Ectodermal cell (in vitro differentiated cells): ENCODE measurements at regions not wholly inside any gene's neighbourhood (a gene's known extent, or its start where the extent isn't known, plus 50 kb on each side); places are given as distances from the start of the nearest gene placed in this dataset.

ENCODE experiments used
- H3K27ac ChIP-seq: 2 replicates; pipeline ENCODE4 v1.7.0; 2013; ENCODE audit warnings: mild to moderate bottlenecking, low read depth, low read length; ENCODE audit not compliant: insufficient read depth, poor library complexity, severe bottlenecking
- H3K27me3 ChIP-seq: 2 replicates; pipeline ENCODE4 v1.7.0; 2013; ENCODE audit warnings: mild to moderate bottlenecking, low read length; ENCODE audit not compliant: insufficient read depth, control insufficient read depth, poor library complexity, severe bottlenecking
- H3K36me3 ChIP-seq: one replicate; pipeline ENCODE4 v1.7.0; 2013; ENCODE audit warnings: low read length; ENCODE audit not compliant: control insufficient read depth, insufficient read depth
- H3K4me1 ChIP-seq: one replicate; pipeline ENCODE4 v1.7.0; 2013; ENCODE audit warnings: low read length; ENCODE audit not compliant: control insufficient read depth, insufficient read depth
- H3K4me3 ChIP-seq: 2 replicates; pipeline ENCODE4 v1.7.0; 2013; ENCODE audit warnings: low read depth, low read length, control low read depth; ENCODE audit not compliant: insufficient read depth
- H3K9me3 ChIP-seq: 2 replicates; pipeline ENCODE4 v1.7.0; 2013; ENCODE audit warnings: mild to moderate bottlenecking, low read length, moderate library complexity; ENCODE audit not compliant: control insufficient read depth
- WGBS, 2 experiments: methylation state at CpG; one replicate each; pipeline ENCODE4 v1.1.7; 2013; ENCODE audit warnings: missing lambda C conversion rate in 2 of 2; 5-methylcytosine and 5-hydroxymethylcytosine counted together

DNA sequence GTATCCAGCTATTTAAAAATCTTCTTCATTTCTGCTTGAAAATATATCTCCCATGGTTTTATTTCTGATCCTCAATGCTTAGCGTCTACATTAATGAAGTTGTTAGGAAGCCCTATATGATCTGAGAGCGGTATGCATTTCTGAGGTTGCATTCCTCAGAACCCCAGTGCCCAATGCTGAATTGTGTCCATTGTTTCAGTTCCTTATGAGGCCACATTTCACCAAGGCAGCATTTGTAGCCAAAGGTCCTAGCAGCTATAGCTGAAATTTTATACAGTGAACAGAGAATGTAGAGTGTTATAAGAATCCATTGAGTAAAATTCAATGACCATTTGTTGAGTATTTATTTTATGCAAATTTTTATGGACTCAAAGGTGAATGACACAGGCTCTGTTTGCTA is 209.5 kb downstream of the PCDH7 start:
- no peak overlapping the region for H3K4me3 ChIP-seq
- no peak overlapping the region for H3K27ac ChIP-seq
- no peaks in the 10 kb centered on the region for H3K4me1 ChIP-seq
- no peaks in the 10 kb centered on the region for H3K36me3 ChIP-seq
- no peaks in the 10 kb centered on the region for H3K27me3 ChIP-seq
- no peaks in the 10 kb centered on the region for H3K9me3 ChIP-seq
- 84 to 96% methylated on average over 2 of the region's 2 CpGs for WGBS, 2 experiments

DNA sequence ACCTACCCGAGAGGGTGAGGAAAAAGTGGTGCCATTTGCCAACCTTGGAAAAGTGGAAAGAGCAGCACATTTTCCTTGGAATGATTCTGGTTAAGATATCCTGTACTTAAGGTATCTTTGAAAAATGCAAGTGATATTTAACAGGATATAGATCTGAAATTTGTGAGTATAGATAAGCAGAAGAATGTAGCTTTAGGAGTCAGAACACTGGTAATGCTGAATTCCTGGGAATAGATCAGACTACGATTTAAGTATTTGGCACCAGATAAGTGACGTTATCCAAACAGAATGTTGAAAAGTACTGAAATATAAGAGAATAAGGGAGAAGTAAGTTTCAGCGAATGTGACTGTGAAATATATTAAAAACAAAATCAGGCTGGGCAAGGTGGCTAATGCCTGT is 210.1 kb downstream of the PCDH7 start:
- Histone ChIP-seq H3K27me3 (no peaks in the 10 kb centered on the region), H3K4me1 (no peaks in the 10 kb centered on the region), H3K4me3 (no peak overlapping the region), H3K27ac (no peak overlapping the region), H3K36me3 (no peaks in the 10 kb centered on the region), H3K9me3 (no peaks in the 10 kb centered on the region)
- WGBS, 2 experiments, result 94 to 95% methylated on average over 4 of the region's 4 CpGs

DNA sequence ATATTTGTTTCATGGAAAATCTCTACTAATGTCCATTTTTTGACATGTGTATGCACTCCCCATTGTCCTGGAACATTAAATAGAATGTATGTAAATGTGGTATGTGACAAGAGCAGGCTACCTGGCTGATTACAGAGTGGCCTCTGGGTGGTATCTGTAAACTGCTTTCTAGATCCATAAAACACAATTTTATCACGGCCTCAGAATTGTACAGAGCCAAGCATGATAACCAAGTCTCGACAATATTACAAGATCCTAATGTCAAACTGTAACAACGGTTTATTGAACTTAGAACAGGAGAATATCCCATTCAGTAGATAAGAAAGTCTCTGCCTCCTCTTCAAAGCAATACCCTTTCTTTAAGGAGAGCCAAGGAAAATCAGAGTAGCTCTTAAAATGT is 212.4 kb downstream of the PCDH7 start:
- no peak overlapping the region for H3K27ac ChIP-seq
- H3K4me1 ChIP-seq, result no peaks in the 10 kb centered on the region
- no peak overlapping the region for H3K4me3 ChIP-seq
- H3K9me3 ChIP-seq, result no peaks in the 10 kb centered on the region
- H3K27me3 ChIP-seq, result no peaks in the 10 kb centered on the region
- H3K36me3 ChIP-seq, result no peaks in the 10 kb centered on the region
- WGBS, 2 experiments, result 90 to 92% methylated on average over 3 of the region's 3 CpGs

DNA sequence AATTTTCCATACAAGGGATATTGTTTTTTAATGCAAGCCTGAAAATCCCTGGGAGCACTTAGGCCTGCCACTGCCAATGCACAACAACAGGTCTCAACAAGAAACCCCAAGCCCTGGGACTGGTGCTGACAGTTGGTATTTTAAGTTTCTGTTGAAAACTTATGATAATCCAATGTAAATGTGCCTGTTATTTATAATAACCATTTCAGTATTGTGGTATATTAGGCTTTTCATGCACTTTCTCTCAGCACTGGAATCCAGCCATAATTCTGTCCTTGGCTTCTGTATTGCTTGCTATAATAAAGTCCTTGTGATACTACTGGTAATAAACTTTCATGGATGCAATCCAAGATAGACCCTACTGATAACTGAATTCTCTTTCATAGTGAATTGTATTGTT is 218.9 kb downstream of the PCDH7 start:
- Histone ChIP-seq H3K27me3 (no peaks in the 10 kb centered on the region), H3K4me3 (no peak overlapping the region), H3K9me3 (no peaks in the 10 kb centered on the region), H3K4me1 (no peaks in the 10 kb centered on the region), H3K27ac (no peak overlapping the region), H3K36me3 (no peaks in the 10 kb centered on the region)

DNA sequence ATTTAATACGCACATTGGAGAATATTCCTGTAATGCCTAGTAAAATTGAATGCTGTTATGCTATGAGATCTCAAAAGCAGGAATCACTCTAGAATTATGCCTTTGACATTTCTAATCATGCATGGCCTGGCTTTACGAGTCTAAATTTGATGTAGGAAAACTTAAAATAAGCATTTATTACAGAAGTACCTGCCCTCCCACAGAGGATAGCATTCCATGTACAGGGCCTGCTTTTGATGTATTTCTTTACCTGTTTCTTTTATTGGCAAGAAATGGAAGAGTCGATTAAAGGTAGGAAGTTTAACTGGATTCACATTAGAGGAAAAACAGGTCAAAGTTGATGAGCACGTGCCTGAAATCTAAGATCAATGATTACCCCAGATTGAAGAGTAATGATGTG is 219.5 kb downstream of the PCDH7 start:
- Histone ChIP-seq H3K27me3 (no peaks in the 10 kb centered on the region), H3K9me3 (no peaks in the 10 kb centered on the region), H3K4me1 (no peaks in the 10 kb centered on the region), H3K4me3 (no peak overlapping the region), H3K36me3 (no peaks in the 10 kb centered on the region), H3K27ac (no peak overlapping the region)
- 83 to 91% methylated on average over 3 to 4 of the region's 4 CpGs for WGBS, 2 experiments

DNA sequence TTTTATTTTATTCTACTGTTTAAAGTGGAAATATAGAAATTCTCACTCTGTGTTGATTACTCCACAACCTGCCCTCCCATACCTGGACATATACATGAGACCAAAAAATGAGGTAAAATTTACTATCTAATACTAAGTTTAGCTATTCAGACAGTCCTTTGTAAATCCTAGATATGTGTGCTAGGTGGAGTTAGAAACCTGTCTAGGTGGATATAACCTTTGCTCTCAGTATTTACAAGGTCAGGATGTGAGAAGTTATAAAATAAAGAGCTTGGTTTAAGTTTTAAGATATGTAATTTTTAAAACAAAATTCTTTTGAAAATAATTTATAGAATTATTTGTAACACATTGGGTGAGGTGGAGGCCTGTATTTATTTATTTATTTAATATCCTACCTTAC is 221.5 kb downstream of the PCDH7 start:
- Histone ChIP-seq H3K4me3 (no peak overlapping the region), H3K9me3 (no peaks in the 10 kb centered on the region), H3K27me3 (no peaks in the 10 kb centered on the region), H3K27ac (no peak overlapping the region), H3K4me1 (no peaks in the 10 kb centered on the region), H3K36me3 (no peaks in the 10 kb centered on the region)

DNA sequence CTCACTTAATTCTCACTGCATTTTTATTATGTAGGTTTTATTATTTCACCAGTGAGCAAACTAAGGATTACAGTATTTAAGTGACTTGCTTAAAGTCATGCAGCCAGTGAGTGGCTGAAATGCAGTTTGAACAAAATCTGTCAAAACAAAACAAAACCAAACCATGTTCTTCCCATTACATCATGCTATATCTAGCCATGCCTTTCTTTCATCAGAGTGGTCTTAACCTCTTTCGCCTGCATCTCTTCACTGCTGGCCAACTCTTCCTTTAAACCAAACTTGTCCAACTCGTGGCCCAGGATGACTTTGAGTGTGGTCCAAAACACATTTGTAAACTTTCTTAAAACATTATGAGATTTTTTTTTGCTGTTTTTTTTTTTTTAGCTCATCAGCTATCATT is 223.2 kb downstream of the PCDH7 start:
- no peaks in the 10 kb centered on the region for H3K9me3 ChIP-seq
- 93 to 95% methylated on average over 1 to 2 of the region's 2 CpGs for WGBS, 2 experiments
- H3K4me1 ChIP-seq, result no peaks in the 10 kb centered on the region
- H3K27ac ChIP-seq, result no peak overlapping the region
- H3K27me3 ChIP-seq, result no peaks in the 10 kb centered on the region
- no peak overlapping the region for H3K4me3 ChIP-seq
- H3K36me3 ChIP-seq, result no peaks in the 10 kb centered on the region

DNA sequence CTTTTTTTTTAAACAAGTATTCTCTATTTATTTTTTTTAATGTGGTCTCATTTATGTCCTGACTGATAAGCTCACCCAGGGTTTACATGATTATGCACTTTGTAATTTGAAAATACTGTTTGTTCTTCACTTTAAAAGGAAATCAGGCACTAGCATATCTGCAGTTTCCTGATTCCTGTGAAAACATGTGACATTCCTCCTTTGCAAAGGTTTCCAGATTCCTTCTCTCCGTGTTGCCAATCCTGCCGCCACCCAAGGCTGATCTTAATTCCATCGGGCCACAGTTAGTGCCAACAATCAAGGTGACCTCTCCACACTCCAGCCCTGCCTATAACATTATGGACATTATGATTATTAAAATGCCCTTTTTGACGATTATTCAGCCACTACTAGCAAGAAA is 225.4 kb downstream of the PCDH7 start:
- 83 to 90% methylated on average over 4 of the region's 4 CpGs for WGBS, 2 experiments
- H3K9me3 ChIP-seq, result no peaks in the 10 kb centered on the region
- no peaks in the 10 kb centered on the region for H3K4me1 ChIP-seq
- no peak overlapping the region for H3K27ac ChIP-seq
- no peaks in the 10 kb centered on the region for H3K36me3 ChIP-seq
- no peak overlapping the region for H3K4me3 ChIP-seq
- H3K27me3 ChIP-seq, result no peaks in the 10 kb centered on the region

DNA sequence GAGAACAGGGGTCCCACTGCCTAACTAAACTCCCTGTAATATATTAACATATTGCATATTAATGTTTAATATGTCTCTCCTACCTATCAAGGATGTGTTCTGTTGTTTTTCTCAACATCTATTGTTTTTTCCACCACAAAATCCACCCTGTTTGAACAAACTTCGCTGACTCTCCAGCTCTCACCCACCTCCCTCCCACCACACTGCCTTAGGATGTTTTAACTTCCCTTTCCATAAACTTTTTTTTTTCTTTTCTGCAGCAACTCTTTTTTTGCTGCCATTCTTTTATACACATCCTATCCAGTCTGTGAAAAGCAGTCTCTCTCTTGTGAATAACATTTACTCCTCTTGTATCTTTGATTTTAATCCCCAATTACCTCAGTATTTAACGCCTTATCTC is 226.1 kb downstream of the PCDH7 start:
- no peak overlapping the region for H3K27ac ChIP-seq
- WGBS, 2 experiments, result 92 to 99% methylated on average over 1 to 2 of the region's 2 CpGs

DNA sequence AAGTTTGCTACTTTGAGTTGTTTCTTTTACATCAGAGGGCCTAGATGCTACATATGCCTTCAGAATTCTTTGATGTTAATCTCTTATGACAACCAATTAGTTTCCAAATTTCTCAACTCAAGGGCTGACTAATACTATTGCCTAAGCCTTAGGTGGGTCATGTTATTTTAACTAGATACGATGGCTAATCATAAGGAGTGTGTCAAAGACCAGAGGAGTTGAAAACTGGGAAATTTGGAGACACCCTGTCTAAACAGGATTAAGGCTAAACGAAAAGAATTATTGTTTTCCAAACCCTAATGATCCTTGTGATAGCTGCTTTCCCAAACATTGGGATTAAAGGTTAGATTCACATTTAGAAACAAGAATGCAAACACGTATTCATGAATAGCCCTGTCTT is 228.5 kb downstream of the PCDH7 start:
- H3K27ac ChIP-seq, result no peak overlapping the region
- no peaks in the 10 kb centered on the region for H3K9me3 ChIP-seq
- H3K4me3 ChIP-seq, result no peak overlapping the region
- no peaks in the 10 kb centered on the region for H3K36me3 ChIP-seq
- 91 to 96% methylated on average over 3 of the region's 3 CpGs for WGBS, 2 experiments
- H3K27me3 ChIP-seq, result no peaks in the 10 kb centered on the region
- no peaks in the 10 kb centered on the region for H3K4me1 ChIP-seq

More for the DNA sequence above, 226.1 kb downstream of the PCDH7 start:
- Histone ChIP-seq H3K4me1 (no peaks in the 10 kb centered on the region), H3K9me3 (no peaks in the 10 kb centered on the region), H3K36me3 (no peaks in the 10 kb centered on the region), H3K4me3 (no peak overlapping the region), H3K27me3 (no peaks in the 10 kb centered on the region)

DNA sequence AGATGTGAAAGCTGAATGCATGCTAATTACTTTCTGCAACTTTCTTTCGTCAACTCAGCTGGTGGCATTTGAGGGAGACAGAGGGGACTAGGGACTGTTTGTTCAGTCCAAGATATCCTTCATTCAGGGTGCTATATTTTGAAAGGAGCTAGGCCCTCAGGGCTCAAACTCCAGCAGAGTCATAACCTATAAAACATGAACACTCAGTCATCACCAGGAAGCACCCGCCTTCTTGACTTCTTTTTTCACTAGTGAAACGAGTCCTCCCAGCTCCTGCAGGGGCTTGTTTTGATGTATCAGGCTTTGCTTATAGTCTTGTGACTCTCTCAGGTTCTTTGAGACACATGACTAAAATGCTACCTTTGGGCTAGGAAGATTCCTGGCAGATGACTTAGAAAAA is 230.6 kb downstream of the PCDH7 start:
- Histone ChIP-seq H3K27ac (no peak overlapping the region), H3K9me3 (no peaks in the 10 kb centered on the region), H3K36me3 (no peaks in the 10 kb centered on the region), H3K4me1 (no peaks in the 10 kb centered on the region), H3K4me3 (no peak overlapping the region), H3K27me3 (no peaks in the 10 kb centered on the region)
- 52 to 60% methylated on average over 3 of the region's 3 CpGs for WGBS, 2 experiments
